ENCODE measurements at regions not wholly inside any gene's neighbourhood (a gene's known extent, or its start where the extent isn't known, plus 50 kb on each side); places are given as distances from the start of the nearest gene placed in this dataset.

- DNase-seq (ENCODE audit: low read depth, low spot score) (no peak), ATAC-seq (no peak)
- Histone ChIP-seq H3K27me3 (ENCODE audit: control insufficient read depth, insufficient read depth, low read length) (no peaks in the 10 kb centered on the region), H3K4me1 (ENCODE audit: control insufficient read depth, insufficient read depth, low read length) (no peaks in the 10 kb centered on the region), H3K27ac (ENCODE audit: low read length) (no peak overlapping the region), H3K9me3 (ENCODE audit: control insufficient read depth, insufficient read depth, low read depth, low read length) (no peaks in the 10 kb centered on the region), H3K4me3 (ENCODE audit: low read depth in 2 of 2, low read length in 2 of 2) (no peak overlapping the region), H3K36me3 (ENCODE audit: control insufficient read depth, insufficient read depth, low read length) (no peaks in the 10 kb centered on the region)
- ChIA-PET POLR2A (no interaction called here), CTCF (no interaction called here)
- no TSS peak for BruUV-seq (replicated peaks)
- in situ Hi-C loops (cut with HindIII; ENCODE audit: low pct_unique_long_range_greater_than_20kb, low sequenced_read_pairs) (no loop called here), intact Hi-C loops (cut with micrococcal nuclease; ENCODE audit: unreplicated experiment) (no loop called here)
- TF ChIP-seq REST (IDR thresholded peaks at IDR 0.05; ENCODE audit: insufficient read depth in 1 of 2, low read depth in 2 of 2, low read length in 1 of 2) (no peak), SIN3A (IDR thresholded peaks at IDR 0.05; ENCODE audit: borderline replicate concordance, insufficient read depth, low read depth, low read length) (no peak), TCF7L2 (IDR thresholded peaks at IDR 0.05; ENCODE audit: low read depth, low read length) (no peak), POLR2AphosphoS5 (IDR thresholded peaks at IDR 0.05; ENCODE audit: low read depth, low read length) (no peak), CTCF (IDR thresholded peaks at IDR 0.05) (no peak)
These were observed 66.0 kb upstream of the TNFRSF19 start for GRCh38 chr13:23504180-23504579.

GRCh38 chr13:23505007-23505406 is 65.2 kb upstream of the TNFRSF19 start:
- no peak for ATAC-seq
- Histone ChIP-seq H3K27me3 (ENCODE audit: control insufficient read depth, insufficient read depth, low read length) (no peaks in the 10 kb centered on the region), H3K4me3 (ENCODE audit: low read depth in 2 of 2, low read length in 2 of 2) (no peak overlapping the region), H3K27ac (ENCODE audit: low read length) (no peak overlapping the region), H3K4me1 (ENCODE audit: control insufficient read depth, insufficient read depth, low read length) (no peaks in the 10 kb centered on the region), H3K36me3 (ENCODE audit: control insufficient read depth, insufficient read depth, low read length) (no peaks in the 10 kb centered on the region), H3K9me3 (ENCODE audit: control insufficient read depth, insufficient read depth, low read depth, low read length) (no peaks in the 10 kb centered on the region)
- in situ Hi-C loops (cut with HindIII; ENCODE audit: low pct_unique_long_range_greater_than_20kb, low sequenced_read_pairs) (no loop called here), intact Hi-C loops (cut with micrococcal nuclease; ENCODE audit: unreplicated experiment) (no loop called here)
- no peak for TF ChIP-seq REST (IDR thresholded peaks at IDR 0.05; ENCODE audit: insufficient read depth in 1 of 2, low read depth in 2 of 2, low read length in 1 of 2)
- no peak for TF ChIP-seq CTCF (IDR thresholded peaks at IDR 0.05)
- no peak for TF ChIP-seq POLR2AphosphoS5 (IDR thresholded peaks at IDR 0.05; ENCODE audit: low read depth, low read length)
- TF ChIP-seq SIN3A (IDR thresholded peaks at IDR 0.05; ENCODE audit: borderline replicate concordance, insufficient read depth, low read depth, low read length), result no peak
- TF ChIP-seq TCF7L2 (IDR thresholded peaks at IDR 0.05; ENCODE audit: low read depth, low read length), result no peak
- CTCF ChIA-PET, result no interaction called here
- POLR2A ChIA-PET, result no interaction called here
- no TSS peak for BruUV-seq (replicated peaks)
- no peak for DNase-seq (ENCODE audit: low read depth, low spot score)
